HG03025 (cell line): ENCODE measurements at regions not wholly inside any gene's neighbourhood (a gene's known extent, or its start where the extent isn't known, plus 50 kb on each side); places are given as distances from the start of the nearest gene placed in this dataset.
"Not testable (repeated sequence)": the region's sequence is repeated elsewhere in the genome, so short reads cannot be mapped to it uniquely, and the experiment has no call there.

ENCODE experiments used
- ATAC-seq: cut with Tn5 transposase; IDR thresholded peaks from one replicate; pipeline ENCODE4 v1.9.1; 2021; ENCODE audit warnings: mild to moderate bottlenecking, moderate library complexity; ENCODE audit not compliant: unreplicated experiment, low FRiP score

- no peak for ATAC-seq
These were observed 531.1 kb downstream of the CETN3 start for GRCh38 chr5:89878140-89879132.

- ATAC-seq: no peak
These were observed 537.6 kb downstream of the CETN3 start for GRCh38 chr5:89871906-89872305.

GRCh38 chr5:89869346-89869745 is 540.2 kb downstream of the CETN3 start:
- no peak for ATAC-seq

GRCh38 chr5:89866410-89866809 is 543.1 kb downstream of the CETN3 start:
- no peak for ATAC-seq

- ATAC-seq: no peak
These were observed 544.6 kb downstream of the CETN3 start for GRCh38 chr5:89864941-89865340.

GRCh38 chr5:89857790-89858189 is 551.8 kb downstream of the CETN3 start:
- ATAC-seq: no peak

GRCh38 chr5:89855417-89855816 is 554.1 kb downstream of the CETN3 start:
- ATAC-seq: no peak

GRCh38 chr5:89851911-89852310 is 557.6 kb downstream of the CETN3 start:
- no peak for ATAC-seq

- ATAC-seq: no peak
These were observed 559.1 kb downstream of the CETN3 start for GRCh38 chr5:89850513-89850865.

GRCh38 chr5:89849830-89850512 is 559.6 kb downstream of the CETN3 start:
- ATAC-seq: no peak

GRCh38 chr5:89847743-89848142 is 561.8 kb downstream of the CETN3 start:
- no peak for ATAC-seq

GRCh38 chr5:89844548-89844947 is 565.0 kb downstream of the CETN3 start:
- no peak for ATAC-seq

- no peak for ATAC-seq
These were observed 567.0 kb downstream of the CETN3 start for GRCh38 chr5:89842531-89842930.

- no peak for ATAC-seq
These were observed 568.6 kb downstream of the CETN3 start for GRCh38 chr5:89840906-89841305.

GRCh38 chr5:89830691-89831090 is 578.9 kb downstream of the CETN3 start:
- ATAC-seq: no peak

- no peak for ATAC-seq
These were observed 581.6 kb downstream of the CETN3 start for GRCh38 chr5:89827960-89828359.

- no peak for ATAC-seq
These were observed 582.2 kb downstream of the CETN3 start for GRCh38 chr5:89827359-89827758.

- ATAC-seq: no peak
These were observed 582.6 kb downstream of the CETN3 start for GRCh38 chr5:89826938-89827337.

GRCh38 chr5:89823046-89823445 is 586.5 kb downstream of the CETN3 start:
- ATAC-seq: no peak

GRCh38 chr5:89817841-89818240 is 591.7 kb downstream of the CETN3 start:
- ATAC-seq: no peak

GRCh38 chr5:89816038-89816437 is 593.5 kb downstream of the CETN3 start:
- ATAC-seq: no peak

- ATAC-seq: not testable (repeated sequence)
These were observed 608.8 kb downstream of the CETN3 start for GRCh38 chr5:89800735-89801134.
